Panc1 (cell line): ENCODE measurements at regions not wholly inside any gene's neighbourhood (a gene's known extent, or its start where the extent isn't known, plus 50 kb on each side); places are given as distances from the start of the nearest gene placed in this dataset.

Experiments
- ATAC-seq: fragments of 200-7000 bp; cut with Tn5 transposase; 2 replicates; pipeline ENCODE4 v1.9.1; 2020; ENCODE audit warnings: mild to moderate bottlenecking, moderate library complexity
- BruUV-seq: library from RNA; stranded (reverse); fragments of 400-500 nt; replicated peaks from 2 replicates; lab custom pipeline; 2021; lab: Mats Ljungman, UMichigan
- CTCF ChIA-PET: fragments of 300-600 bp; sonication (Branson Sonifier 250); formaldehyde crosslinking; loops from one replicate; lab custom pipeline; 2022; ENCODE audit warnings: antibody characterized with exemption; lab: Charles Lee
- POLR2A ChIA-PET: fragments of 300-600 bp; sonication (Branson Sonifier 250); formaldehyde crosslinking; loops from one replicate; lab custom pipeline; 2022; ENCODE audit warnings: antibody characterized with exemption; lab: Charles Lee
- DNase-seq: peaks from one replicate; pipeline ENCODE4 v3.0.0-alpha.2; 2010; ENCODE audit warnings: low read depth, low spot score
- H3K27ac ChIP-seq: 2 replicates; pipeline ENCODE4 v1.5.1; 2011; ENCODE audit warnings: mild to moderate bottlenecking, low read length, inconsistent platforms
- H3K27me3 ChIP-seq: fragments of 200-500 bp; sonication (Bioruptor generic); 2 replicates; pipeline ENCODE4 v1.6.0; 2014; ENCODE audit warnings: low read length, inconsistent platforms; ENCODE audit not compliant: control insufficient read depth, insufficient read depth
- H3K36me3 ChIP-seq: fragments of 200-500 bp; sonication (Bioruptor generic); 2 replicates; pipeline ENCODE4 v1.5.1; 2014; ENCODE audit warnings: inconsistent platforms, mild to moderate bottlenecking, low read length, moderate library complexity; ENCODE audit not compliant: control insufficient read depth, insufficient read depth
- H3K4me1 ChIP-seq: 2 replicates; pipeline ENCODE4 v1.5.1; 2011; ENCODE audit warnings: inconsistent platforms, mild to moderate bottlenecking, low read length, moderate library complexity; ENCODE audit not compliant: control insufficient read depth, insufficient read depth
- H3K4me3 ChIP-seq, 2 experiments: 2 replicates each; pipeline ENCODE4 v1.5.1; 2011 to 2012; ENCODE audit warnings: low read depth in 2 of 2, low read length in 2 of 2, mild to moderate bottlenecking in 2 of 2, inconsistent platforms in 1 of 2, moderate library complexity in 1 of 2
- H3K9me3 ChIP-seq: fragments of 200-500 bp; sonication (Bioruptor generic); 2 replicates; pipeline ENCODE4 v1.5.1; 2014; ENCODE audit warnings: low read depth, mild to moderate bottlenecking, inconsistent platforms, low read length, moderate library complexity; ENCODE audit not compliant: control insufficient read depth, insufficient read depth
- POLR2AphosphoS5 ChIP-seq: IDR thresholded peaks from 2 replicates; pipeline ENCODE4 v1.6.1; 2012; ENCODE audit warnings: mild to moderate bottlenecking, low read depth, low read length, moderate library complexity
- SIN3A ChIP-seq: IDR thresholded peaks from 2 replicates; pipeline ENCODE4 v1.6.1; 2012; ENCODE audit warnings: low read depth, mild to moderate bottlenecking, low read length, moderate library complexity, borderline replicate concordance; ENCODE audit not compliant: insufficient read depth
- TCF7L2 ChIP-seq: IDR thresholded peaks from 2 replicates; pipeline ENCODE4 v1.6.1; 2011; ENCODE audit warnings: mild to moderate bottlenecking, low read depth, low read length, inconsistent platforms
- in situ Hi-C: cut with HindIII; loops from 2 replicates; pipeline ENCODE4 v1.10.0; 2016; ENCODE audit warnings: low sequenced_read_pairs, low pct_unique_long_range_greater_than_20kb
- intact Hi-C: fragments of 100-400 bp; cut with micrococcal nuclease; formaldehyde crosslinking; loops from one replicate; pipeline ENCODE4 v1.10.0; 2022; ENCODE audit not compliant: unreplicated experiment
- TF ChIP-seq, protein P1 (sequence below): fragments of 450-650 bp; IDR thresholded peaks from 2 replicates; pipeline ENCODE4 v1.5.1; 2017; ENCODE audit warnings: mild to moderate bottlenecking
- TF ChIP-seq, protein P2 (sequence below), 2 experiments: IDR thresholded peaks; 2 replicates each; pipeline ENCODE4 v1.6.1; 2011 to 2012; ENCODE audit warnings: low read depth in 2 of 2, control low read depth in 1 of 2, low read length in 1 of 2, mild to moderate bottlenecking in 1 of 2, moderate library complexity in 1 of 2; ENCODE audit not compliant: insufficient read depth in 1 of 2

DNA sequence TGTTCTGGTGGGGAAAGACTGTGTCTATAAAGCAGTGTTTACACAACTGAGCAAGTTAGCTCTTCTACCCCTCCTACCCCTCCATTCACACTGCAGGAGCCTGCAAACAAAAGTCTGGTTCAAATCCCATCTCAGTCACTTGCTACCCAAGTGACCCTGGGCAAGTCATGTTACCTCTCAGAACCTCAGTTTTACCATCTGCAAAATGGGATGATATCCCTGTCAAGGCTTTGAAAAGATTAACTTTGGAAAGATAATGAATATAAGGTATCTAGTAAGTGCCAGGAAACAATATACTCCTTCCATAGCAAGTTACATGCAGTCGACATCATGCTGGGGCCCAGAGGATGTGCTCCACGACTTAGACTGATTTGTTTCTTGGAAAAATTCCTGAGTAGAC lies 161.5 kb downstream of the SEC61B start:
- H3K4me3 ChIP-seq, result no peak overlapping the region
- DNase-seq (no peak), ATAC-seq (no peak)
- TF ChIP-seq, protein P1, sequence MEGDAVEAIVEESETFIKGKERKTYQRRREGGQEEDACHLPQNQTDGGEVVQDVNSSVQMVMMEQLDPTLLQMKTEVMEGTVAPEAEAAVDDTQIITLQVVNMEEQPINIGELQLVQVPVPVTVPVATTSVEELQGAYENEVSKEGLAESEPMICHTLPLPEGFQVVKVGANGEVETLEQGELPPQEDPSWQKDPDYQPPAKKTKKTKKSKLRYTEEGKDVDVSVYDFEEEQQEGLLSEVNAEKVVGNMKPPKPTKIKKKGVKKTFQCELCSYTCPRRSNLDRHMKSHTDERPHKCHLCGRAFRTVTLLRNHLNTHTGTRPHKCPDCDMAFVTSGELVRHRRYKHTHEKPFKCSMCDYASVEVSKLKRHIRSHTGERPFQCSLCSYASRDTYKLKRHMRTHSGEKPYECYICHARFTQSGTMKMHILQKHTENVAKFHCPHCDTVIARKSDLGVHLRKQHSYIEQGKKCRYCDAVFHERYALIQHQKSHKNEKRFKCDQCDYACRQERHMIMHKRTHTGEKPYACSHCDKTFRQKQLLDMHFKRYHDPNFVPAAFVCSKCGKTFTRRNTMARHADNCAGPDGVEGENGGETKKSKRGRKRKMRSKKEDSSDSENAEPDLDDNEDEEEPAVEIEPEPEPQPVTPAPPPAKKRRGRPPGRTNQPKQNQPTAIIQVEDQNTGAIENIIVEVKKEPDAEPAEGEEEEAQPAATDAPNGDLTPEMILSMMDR, result no peak
- TF ChIP-seq TCF7L2 (no peak), SIN3A (no peak), POLR2AphosphoS5 (no peak)
- TF ChIP-seq, protein P2, sequence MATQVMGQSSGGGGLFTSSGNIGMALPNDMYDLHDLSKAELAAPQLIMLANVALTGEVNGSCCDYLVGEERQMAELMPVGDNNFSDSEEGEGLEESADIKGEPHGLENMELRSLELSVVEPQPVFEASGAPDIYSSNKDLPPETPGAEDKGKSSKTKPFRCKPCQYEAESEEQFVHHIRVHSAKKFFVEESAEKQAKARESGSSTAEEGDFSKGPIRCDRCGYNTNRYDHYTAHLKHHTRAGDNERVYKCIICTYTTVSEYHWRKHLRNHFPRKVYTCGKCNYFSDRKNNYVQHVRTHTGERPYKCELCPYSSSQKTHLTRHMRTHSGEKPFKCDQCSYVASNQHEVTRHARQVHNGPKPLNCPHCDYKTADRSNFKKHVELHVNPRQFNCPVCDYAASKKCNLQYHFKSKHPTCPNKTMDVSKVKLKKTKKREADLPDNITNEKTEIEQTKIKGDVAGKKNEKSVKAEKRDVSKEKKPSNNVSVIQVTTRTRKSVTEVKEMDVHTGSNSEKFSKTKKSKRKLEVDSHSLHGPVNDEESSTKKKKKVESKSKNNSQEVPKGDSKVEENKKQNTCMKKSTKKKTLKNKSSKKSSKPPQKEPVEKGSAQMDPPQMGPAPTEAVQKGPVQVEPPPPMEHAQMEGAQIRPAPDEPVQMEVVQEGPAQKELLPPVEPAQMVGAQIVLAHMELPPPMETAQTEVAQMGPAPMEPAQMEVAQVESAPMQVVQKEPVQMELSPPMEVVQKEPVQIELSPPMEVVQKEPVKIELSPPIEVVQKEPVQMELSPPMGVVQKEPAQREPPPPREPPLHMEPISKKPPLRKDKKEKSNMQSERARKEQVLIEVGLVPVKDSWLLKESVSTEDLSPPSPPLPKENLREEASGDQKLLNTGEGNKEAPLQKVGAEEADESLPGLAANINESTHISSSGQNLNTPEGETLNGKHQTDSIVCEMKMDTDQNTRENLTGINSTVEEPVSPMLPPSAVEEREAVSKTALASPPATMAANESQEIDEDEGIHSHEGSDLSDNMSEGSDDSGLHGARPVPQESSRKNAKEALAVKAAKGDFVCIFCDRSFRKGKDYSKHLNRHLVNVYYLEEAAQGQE (IDR thresholded peaks at IDR 0.05; ENCODE audit: insufficient read depth in 1 of 2, low read depth in 2 of 2, low read length in 1 of 2), result no peak
- no peaks in the 10 kb centered on the region for H3K4me1 ChIP-seq
- BruUV-seq, result no TSS peak
- H3K27ac ChIP-seq, result no peak overlapping the region
- H3K36me3 ChIP-seq, result no peaks in the 10 kb centered on the region
- ChIA-PET POLR2A (no interaction called here), CTCF (no interaction called here)
- no peaks in the 10 kb centered on the region; the same call in 1 of the 2 replicates for H3K27me3 ChIP-seq
- no peaks in the 10 kb centered on the region for H3K9me3 ChIP-seq
- in situ Hi-C loops, result no loop called here
- intact Hi-C loops, result no loop called here

DNA sequence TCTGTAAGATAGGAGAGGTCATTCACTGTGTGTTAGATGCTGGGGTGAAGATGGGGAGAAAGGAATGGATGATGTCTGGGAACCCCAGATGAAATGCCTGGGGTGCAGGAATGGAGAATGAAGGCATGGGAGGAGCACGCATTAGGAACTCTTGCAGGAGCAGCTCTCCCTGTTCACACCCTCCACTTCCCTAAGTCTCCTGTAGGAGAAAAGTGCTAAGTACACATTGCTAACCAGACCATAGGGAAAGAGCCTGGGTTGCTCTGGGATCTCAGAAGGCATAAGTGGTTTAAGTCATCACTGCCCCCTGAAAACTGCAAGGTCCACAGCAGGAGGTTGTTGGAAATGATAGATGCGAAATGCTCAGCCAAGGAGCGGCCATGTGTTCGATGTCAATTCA lies 163.1 kb downstream of the SEC61B start:
- intact Hi-C loops, result no loop called here
- in situ Hi-C loops, result no loop called here
- Histone ChIP-seq H3K27ac (no peak overlapping the region), H3K4me3 (no peak overlapping the region), H3K9me3 (no peaks in the 10 kb centered on the region), H3K27me3 (no peaks in the 10 kb centered on the region; the same call in 1 of the 2 replicates), H3K4me1 (no peaks in the 10 kb centered on the region), H3K36me3 (no peaks in the 10 kb centered on the region)
- no TSS peak for BruUV-seq
- CTCF ChIA-PET, result no interaction called here
- POLR2A ChIA-PET, result no interaction called here
- TF ChIP-seq, protein P2 (IDR thresholded peaks at IDR 0.05; ENCODE audit: insufficient read depth in 1 of 2, low read depth in 2 of 2, low read length in 1 of 2), result no peak
- TF ChIP-seq POLR2AphosphoS5, result no peak
- no peak for TF ChIP-seq TCF7L2
- TF ChIP-seq SIN3A, result no peak
- TF ChIP-seq, protein P1, result no peak
- ATAC-seq (no peak), DNase-seq (no peak)
